ENCODE measurements at regions not wholly inside any gene's neighbourhood (a gene's known extent, or its start where the extent isn't known, plus 50 kb on each side); places are given as distances from the start of the nearest gene placed in this dataset.

DNA sequence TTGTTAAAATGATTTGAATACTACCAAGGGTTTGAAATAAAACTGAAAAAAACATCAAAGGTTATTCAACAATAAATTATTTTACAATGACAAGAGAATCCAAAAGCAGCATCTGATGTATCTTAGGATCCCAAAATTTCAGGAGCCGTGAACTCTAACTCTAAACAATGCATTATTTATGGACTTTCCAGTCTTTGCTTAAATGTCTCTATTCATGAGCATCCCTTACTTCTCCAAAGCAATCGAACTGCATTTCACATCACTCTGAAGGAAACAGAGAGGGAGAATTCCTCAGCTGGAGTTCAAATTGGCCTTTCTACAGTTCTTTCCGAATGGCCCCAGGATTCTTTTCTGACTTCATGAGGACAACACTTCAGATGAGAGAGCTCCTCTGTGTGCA is 229.1 kb downstream of the CBLN4 start:
- no peak for DNase-seq (ENCODE audit: insufficient read length, low spot score)
- TF ChIP-seq, protein P1, sequence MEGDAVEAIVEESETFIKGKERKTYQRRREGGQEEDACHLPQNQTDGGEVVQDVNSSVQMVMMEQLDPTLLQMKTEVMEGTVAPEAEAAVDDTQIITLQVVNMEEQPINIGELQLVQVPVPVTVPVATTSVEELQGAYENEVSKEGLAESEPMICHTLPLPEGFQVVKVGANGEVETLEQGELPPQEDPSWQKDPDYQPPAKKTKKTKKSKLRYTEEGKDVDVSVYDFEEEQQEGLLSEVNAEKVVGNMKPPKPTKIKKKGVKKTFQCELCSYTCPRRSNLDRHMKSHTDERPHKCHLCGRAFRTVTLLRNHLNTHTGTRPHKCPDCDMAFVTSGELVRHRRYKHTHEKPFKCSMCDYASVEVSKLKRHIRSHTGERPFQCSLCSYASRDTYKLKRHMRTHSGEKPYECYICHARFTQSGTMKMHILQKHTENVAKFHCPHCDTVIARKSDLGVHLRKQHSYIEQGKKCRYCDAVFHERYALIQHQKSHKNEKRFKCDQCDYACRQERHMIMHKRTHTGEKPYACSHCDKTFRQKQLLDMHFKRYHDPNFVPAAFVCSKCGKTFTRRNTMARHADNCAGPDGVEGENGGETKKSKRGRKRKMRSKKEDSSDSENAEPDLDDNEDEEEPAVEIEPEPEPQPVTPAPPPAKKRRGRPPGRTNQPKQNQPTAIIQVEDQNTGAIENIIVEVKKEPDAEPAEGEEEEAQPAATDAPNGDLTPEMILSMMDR (IDR thresholded peaks at IDR 0.05; ENCODE audit: insufficient read depth, missing control alignments) = no peak
- no peak for FAIRE-seq

DNA sequence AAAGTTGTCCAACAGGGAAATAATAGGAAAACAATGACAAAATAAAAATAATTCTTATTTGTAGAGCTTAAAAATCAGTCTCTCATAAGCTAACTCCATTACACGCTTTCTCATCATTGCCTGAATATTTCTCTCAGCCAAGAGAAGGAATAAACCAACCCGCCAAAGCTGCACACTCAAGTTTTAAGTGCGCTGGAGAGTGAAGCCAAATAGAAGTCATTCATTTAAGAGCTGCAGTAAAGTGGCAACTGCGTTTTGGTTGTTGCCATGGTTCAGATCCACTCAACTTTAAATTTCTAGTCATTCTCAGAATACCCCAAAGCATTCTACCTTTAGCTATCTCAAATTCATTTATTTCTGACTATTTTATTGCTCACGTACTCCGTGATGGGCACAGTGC is 230.7 kb downstream of the CBLN4 start:
- TF ChIP-seq, protein P1 (IDR thresholded peaks at IDR 0.05; ENCODE audit: insufficient read depth, missing control alignments) = no peak
- DNase-seq (ENCODE audit: insufficient read length, low spot score) (no peak), FAIRE-seq (no peak)

DNA sequence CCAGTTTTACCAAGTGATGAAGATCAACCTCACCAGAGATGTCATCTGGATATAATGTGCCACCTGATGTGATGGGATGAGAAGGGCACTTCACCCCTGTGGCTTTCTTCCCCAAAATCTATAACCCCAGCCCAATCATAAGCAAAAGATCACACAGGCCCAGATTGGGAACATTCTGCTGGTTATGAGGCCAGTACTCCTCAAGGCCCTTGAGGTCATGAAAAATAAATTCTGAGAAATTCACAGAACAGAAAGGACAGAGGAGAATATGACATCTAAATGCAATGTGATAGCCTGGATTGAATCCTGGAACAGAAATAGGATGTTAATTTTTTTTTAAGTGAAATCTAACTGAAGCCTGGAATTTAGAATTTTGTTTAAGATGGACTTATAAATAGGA is 243.5 kb downstream of the CBLN4 start:
- FAIRE-seq (no peak), DNase-seq (ENCODE audit: insufficient read length, low spot score) (no peak)
- TF ChIP-seq, protein P1 (IDR thresholded peaks at IDR 0.05; ENCODE audit: insufficient read depth, missing control alignments) = no peak

DNA sequence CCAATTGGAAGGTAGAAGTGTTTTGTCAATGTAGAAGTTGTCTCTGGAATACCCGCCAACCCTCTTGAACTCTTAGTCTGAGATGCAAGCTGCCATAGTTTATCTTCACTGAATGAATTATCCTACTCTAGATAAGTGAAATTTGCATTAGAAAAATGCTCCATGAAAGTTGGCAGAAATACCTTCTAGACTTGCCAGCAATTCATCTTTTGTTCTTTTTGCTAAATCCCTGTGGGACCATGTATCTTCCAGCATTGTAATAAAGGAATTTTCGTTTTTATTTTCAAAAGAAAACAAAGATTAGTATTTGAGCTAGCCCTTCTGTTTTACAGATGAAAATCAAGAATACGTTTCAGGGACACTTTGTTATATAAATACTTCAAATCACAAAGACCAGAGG is 244.2 kb downstream of the CBLN4 start:
- TF ChIP-seq, protein P1 (IDR thresholded peaks at IDR 0.05; ENCODE audit: insufficient read depth, missing control alignments) = no peak
- FAIRE-seq (no peak), DNase-seq (ENCODE audit: insufficient read length, low spot score) (no peak)

DNA sequence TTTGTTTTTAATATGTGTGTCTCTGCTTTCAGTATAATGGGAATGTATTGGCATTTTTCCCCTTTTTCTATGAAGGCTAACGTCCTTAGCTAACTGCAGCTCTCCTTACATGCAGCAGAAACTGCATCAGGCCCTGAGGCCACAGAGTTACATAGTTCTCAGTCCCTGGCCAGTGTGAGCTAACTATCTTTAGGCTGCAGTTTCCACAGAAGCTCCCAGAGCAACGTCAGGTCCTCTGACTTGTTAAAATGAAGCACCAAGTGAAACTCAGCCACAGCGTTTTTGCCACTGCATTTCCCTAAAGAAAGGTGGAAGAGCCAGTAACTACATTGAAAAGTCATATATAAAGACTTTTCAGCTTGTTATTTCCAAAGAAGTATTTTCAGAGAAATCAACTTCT is 244.7 kb downstream of the CBLN4 start:
- TF ChIP-seq, protein P1 (IDR thresholded peaks at IDR 0.05; ENCODE audit: insufficient read depth, missing control alignments) = no peak
- no peak for DNase-seq (ENCODE audit: insufficient read length, low spot score)
- no peak for FAIRE-seq

DNA sequence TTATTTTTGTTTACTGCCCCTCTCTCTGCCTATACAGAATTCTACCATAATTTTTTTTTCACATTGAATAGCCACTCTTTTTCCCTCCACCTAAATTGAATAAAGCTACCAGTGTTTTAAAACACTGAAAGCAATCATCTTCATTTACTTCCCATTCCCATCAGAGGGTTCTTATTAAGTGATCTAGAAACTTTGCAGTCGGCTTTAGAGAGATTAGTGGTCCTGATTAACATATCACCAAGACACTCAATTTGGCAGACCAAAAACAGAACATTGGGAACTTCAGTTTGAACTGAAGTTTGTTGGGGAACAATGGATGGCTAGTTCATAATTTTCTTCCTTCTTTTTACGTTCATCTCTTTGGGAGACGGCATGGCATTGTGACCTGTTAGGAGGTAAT is 249.5 kb downstream of the CBLN4 start:
- FAIRE-seq (no peak), DNase-seq (ENCODE audit: insufficient read length, low spot score) (no peak)
- TF ChIP-seq, protein P1 (IDR thresholded peaks at IDR 0.05; ENCODE audit: insufficient read depth, missing control alignments) = no peak

DNA sequence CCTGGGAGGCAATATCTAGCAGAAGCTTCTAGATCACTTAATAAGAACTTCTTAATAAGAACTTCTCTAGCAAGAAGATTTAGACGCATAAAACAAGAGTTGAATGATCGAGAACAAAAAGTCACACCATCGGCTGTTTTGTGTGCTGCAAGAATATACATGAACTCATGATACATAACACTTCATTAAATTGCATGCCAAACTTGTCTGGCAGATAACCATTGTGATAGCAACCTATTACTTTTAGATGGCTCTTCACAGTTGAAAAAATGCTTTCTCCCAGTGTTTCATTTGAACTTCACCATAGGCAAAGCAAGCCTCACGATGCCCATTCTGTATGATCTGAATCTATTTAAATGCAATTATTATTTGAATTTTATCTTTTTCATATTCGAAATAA is 249.9 kb downstream of the CBLN4 start:
- TF ChIP-seq, protein P1 (IDR thresholded peaks at IDR 0.05; ENCODE audit: insufficient read depth, missing control alignments) = no peak
- no peak for DNase-seq (ENCODE audit: insufficient read length, low spot score)
- no peak for FAIRE-seq

All from D721Med (cell line).